ENCODE measurements at regions not wholly inside any gene's neighbourhood (a gene's known extent, or its start where the extent isn't known, plus 50 kb on each side); places are given as distances from the start of the nearest gene placed in this dataset.

GRCh38 chrX:81348388-81348787 is 146.5 kb downstream of the SH3BGRL start:
- DNase-seq (ENCODE audit: low spot score) = no peak
- TF ChIP-seq CTCF (IDR thresholded peaks at IDR 0.05) = no peak
- Histone ChIP-seq H3K27ac (no peak overlapping the region), H3K4me3 (no peak overlapping the region)

- no peak overlapping the region for H3K4me3 ChIP-seq
- no peak overlapping the region for H3K27ac ChIP-seq
- no peak for DNase-seq (ENCODE audit: low spot score)
- no peak for TF ChIP-seq CTCF (IDR thresholded peaks at IDR 0.05)
These were observed 153.1 kb downstream of the SH3BGRL start for GRCh38 chrX:81354954-81355353.

GRCh38 chrX:81355436-81355835 is 153.5 kb downstream of the SH3BGRL start:
- Histone ChIP-seq H3K27ac (no peak overlapping the region), H3K4me3 (no peak overlapping the region)
- TF ChIP-seq CTCF (IDR thresholded peaks at IDR 0.05) = no peak
- DNase-seq (ENCODE audit: low spot score) = no peak

- no peak for DNase-seq (ENCODE audit: low spot score)
- no peak overlapping the region for H3K27ac ChIP-seq
- no peak overlapping the region for H3K4me3 ChIP-seq
- TF ChIP-seq CTCF (IDR thresholded peaks at IDR 0.05) = no peak
These were observed 165.4 kb downstream of the SH3BGRL start for GRCh38 chrX:81367291-81367690.

- no peak overlapping the region for H3K27ac ChIP-seq
- TF ChIP-seq CTCF (IDR thresholded peaks at IDR 0.05) = peak; percentile 41
- DNase-seq (ENCODE audit: low spot score) = no peak
- no peak overlapping the region for H3K4me3 ChIP-seq
These were observed 175.4 kb downstream of the SH3BGRL start for GRCh38 chrX:81377329-81377728.

GRCh38 chrX:81378560-81378959 is 176.7 kb downstream of the SH3BGRL start:
- no peak for TF ChIP-seq CTCF (IDR thresholded peaks at IDR 0.05)
- no peak for DNase-seq (ENCODE audit: low spot score)
- Histone ChIP-seq H3K4me3 (no peak overlapping the region), H3K27ac (no peak overlapping the region)

- TF ChIP-seq CTCF (IDR thresholded peaks at IDR 0.05) = no peak
- Histone ChIP-seq H3K27ac (no peak overlapping the region), H3K4me3 (no peak overlapping the region)
- no peak for DNase-seq (ENCODE audit: low spot score)
These were observed 188.3 kb downstream of the SH3BGRL start for GRCh38 chrX:81390237-81390636.
